ENCODE measurements at regions not wholly inside any gene's neighbourhood (a gene's known extent, or its start where the extent isn't known, plus 50 kb on each side); places are given as distances from the start of the nearest gene placed in this dataset.

- Histone ChIP-seq H4K20me1 (ENCODE audit: control insufficient read depth, insufficient read depth, low read depth, low read length) (no peaks in the 10 kb centered on the region; the same call in 1 of the 2 replicates), H3K4me3 (ENCODE audit: low read length) (no peak overlapping the region), H3K9me2 (replicated peaks; ENCODE audit: control insufficient read depth, low read length) (no peaks in the 10 kb centered on the region), H3K79me2 (ENCODE audit: control insufficient read depth, low read length) (no peaks in the 10 kb centered on the region), H3K4me2 (ENCODE audit: low read length) (no peak overlapping the region), H3K27me3 (ENCODE audit: control insufficient read depth, low read length) (no peaks in the 10 kb centered on the region), H3K36me3 (ENCODE audit: control insufficient read depth, low read length) (no peaks in the 10 kb centered on the region), H3K9me3 (ENCODE audit: control insufficient read depth, insufficient read depth, low read length) (no peaks in the 10 kb centered on the region), H3K27ac (ENCODE audit: low read depth, low read length) (no peak overlapping the region), H3F3A (ENCODE audit: control insufficient read depth, insufficient read depth) (no peaks in the 10 kb centered on the region), H3K4me1 (ENCODE audit: control insufficient read depth, low read length) (no peaks in the 10 kb centered on the region)
- no peak for TF ChIP-seq CTCF (IDR thresholded peaks at IDR 0.05; ENCODE audit: low read depth, low read length, poor library complexity, severe bottlenecking)
- no peak for TF ChIP-seq EZH2phosphoT487 (IDR thresholded peaks at IDR 0.05; ENCODE audit: borderline replicate concordance, low read length)
Measured at GRCh38 chr6:145258122-145258521, 477.2 kb downstream of the EPM2A start.

- Histone ChIP-seq H3K4me1 (ENCODE audit: control insufficient read depth, low read length) (no peaks in the 10 kb centered on the region), H3K4me2 (ENCODE audit: low read length) (no peak overlapping the region), H3K4me3 (ENCODE audit: low read length) (no peak overlapping the region), H3K27me3 (ENCODE audit: control insufficient read depth, low read length) (no peaks in the 10 kb centered on the region), H3F3A (ENCODE audit: control insufficient read depth, insufficient read depth) (no peaks in the 10 kb centered on the region), H3K79me2 (ENCODE audit: control insufficient read depth, low read length) (no peaks in the 10 kb centered on the region), H3K9me3 (ENCODE audit: control insufficient read depth, insufficient read depth, low read length) (no peaks in the 10 kb centered on the region), H4K20me1 (ENCODE audit: control insufficient read depth, insufficient read depth, low read depth, low read length) (no peaks in the 10 kb centered on the region; the same call in 1 of the 2 replicates), H3K9me2 (replicated peaks; ENCODE audit: control insufficient read depth, low read length) (no peaks in the 10 kb centered on the region), H3K27ac (ENCODE audit: low read depth, low read length) (no peak overlapping the region), H3K36me3 (ENCODE audit: control insufficient read depth, low read length) (no peaks in the 10 kb centered on the region)
- TF ChIP-seq CTCF (IDR thresholded peaks at IDR 0.05; ENCODE audit: low read depth, low read length, poor library complexity, severe bottlenecking), result no peak
- no peak for TF ChIP-seq EZH2phosphoT487 (IDR thresholded peaks at IDR 0.05; ENCODE audit: borderline replicate concordance, low read length)
Measured at GRCh38 chr6:145260484-145261175, 474.7 kb downstream of the EPM2A start.

- no peaks in the 10 kb centered on the region; the same call in 1 of the 2 replicates for H4K20me1 ChIP-seq (ENCODE audit: control insufficient read depth, insufficient read depth, low read depth, low read length)
- no peak overlapping the region for H3K27ac ChIP-seq (ENCODE audit: low read depth, low read length)
- H3K27me3 ChIP-seq (ENCODE audit: control insufficient read depth, low read length), result no peaks in the 10 kb centered on the region
- no peaks in the 10 kb centered on the region for H3F3A ChIP-seq (ENCODE audit: control insufficient read depth, insufficient read depth)
- no peaks in the 10 kb centered on the region for H3K9me2 ChIP-seq (replicated peaks; ENCODE audit: control insufficient read depth, low read length)
- no peaks in the 10 kb centered on the region for H3K4me1 ChIP-seq (ENCODE audit: control insufficient read depth, low read length)
- no peaks in the 10 kb centered on the region for H3K36me3 ChIP-seq (ENCODE audit: control insufficient read depth, low read length)
- no peaks in the 10 kb centered on the region for H3K9me3 ChIP-seq (ENCODE audit: control insufficient read depth, insufficient read depth, low read length)
- H3K4me3 ChIP-seq (ENCODE audit: low read length), result no peak overlapping the region
- H3K4me2 ChIP-seq (ENCODE audit: low read length), result no peak overlapping the region
- TF ChIP-seq EZH2phosphoT487 (IDR thresholded peaks at IDR 0.05; ENCODE audit: borderline replicate concordance, low read length) (no peak), CTCF (IDR thresholded peaks at IDR 0.05; ENCODE audit: low read depth, low read length, poor library complexity, severe bottlenecking) (no peak)
- H3K79me2 ChIP-seq (ENCODE audit: control insufficient read depth, low read length), result no peaks in the 10 kb centered on the region
Measured at GRCh38 chr6:145261758-145262157, 473.6 kb downstream of the EPM2A start.
